Posterior vena cava (tissue), 2 donors: ENCODE measurements at regions not wholly inside any gene's neighbourhood (a gene's known extent, or its start where the extent isn't known, plus 50 kb on each side); places are given as distances from the start of the nearest gene placed in this dataset.
"Not testable (repeated sequence)": the region's sequence is repeated elsewhere in the genome, so short reads cannot be mapped to it uniquely, and the experiment has no call there.

Experiments used
- DNase-seq: peaks from one replicate; pipeline ENCODE4 v3.0.0-alpha.2; 2020; ENCODE audit warnings: low spot score
- intact Hi-C, 2 donors: fragments of 100-400 bp; cut with DNase I; formaldehyde crosslinking; loops; one replicate each; pipeline versions ENCODE4 v1.14.1 to v1.14.2; 2022 to 2023
- donor health status: DM: yes; HTN: yes; CAD: no.
- donor health status: DM: yes; HTN: yes; CAD: no.

DNA sequence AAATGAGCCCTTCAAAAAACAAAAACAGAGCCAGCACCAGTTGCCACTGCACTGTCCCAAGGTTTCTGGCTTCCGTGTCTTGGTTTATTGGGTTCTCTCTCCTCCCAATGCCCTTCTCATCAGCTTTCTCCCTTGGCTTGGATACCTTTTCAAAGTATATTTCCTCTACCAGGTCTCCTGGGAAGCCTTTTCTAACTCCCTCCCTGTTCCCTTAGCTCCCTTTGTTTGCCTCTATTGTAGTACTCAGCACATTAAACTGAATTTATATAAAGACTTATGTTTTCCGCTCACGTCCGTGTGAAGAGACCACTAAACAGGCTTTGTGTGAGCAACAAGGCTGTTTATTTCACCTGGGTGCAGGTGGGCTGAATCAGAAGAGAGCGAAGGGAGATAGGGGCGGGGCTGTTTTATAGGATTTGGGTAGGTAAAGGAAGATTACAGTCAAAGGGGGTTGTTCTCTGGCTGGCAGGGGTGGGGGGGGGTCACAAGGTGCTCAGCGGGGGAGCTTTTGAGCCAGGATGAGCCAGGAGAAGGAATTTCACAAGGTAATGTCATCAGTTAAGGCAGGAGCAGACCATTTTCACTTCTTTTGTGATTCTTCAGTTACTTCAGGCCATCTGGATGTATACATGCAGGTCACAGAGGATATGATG is 89.7 kb upstream of the DNAH14 start:
- DNase-seq, intact Hi-C loops: not testable (repeated sequence)

DNA sequence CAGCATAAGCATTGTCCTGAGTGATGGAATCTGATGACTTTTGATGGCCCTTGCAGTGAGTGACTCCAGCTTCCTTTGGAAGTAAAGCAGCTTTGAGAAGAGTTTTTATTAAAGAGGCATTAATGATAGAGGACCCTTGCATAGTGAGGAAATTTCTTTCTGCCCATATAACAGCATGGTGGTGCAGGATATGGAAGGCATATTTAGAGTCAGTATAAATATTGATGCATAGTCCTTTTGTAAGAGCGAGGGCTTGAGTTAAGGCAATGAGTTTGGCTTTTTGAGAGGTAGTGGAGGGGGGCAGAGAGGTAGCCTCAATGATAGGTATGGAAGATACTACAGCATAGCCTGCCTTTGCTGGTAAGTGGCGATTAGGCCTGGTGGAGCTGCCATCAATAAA is 87.7 kb upstream of the DNAH14 start:
- DNase-seq, intact Hi-C loops: not testable (repeated sequence)

DNA sequence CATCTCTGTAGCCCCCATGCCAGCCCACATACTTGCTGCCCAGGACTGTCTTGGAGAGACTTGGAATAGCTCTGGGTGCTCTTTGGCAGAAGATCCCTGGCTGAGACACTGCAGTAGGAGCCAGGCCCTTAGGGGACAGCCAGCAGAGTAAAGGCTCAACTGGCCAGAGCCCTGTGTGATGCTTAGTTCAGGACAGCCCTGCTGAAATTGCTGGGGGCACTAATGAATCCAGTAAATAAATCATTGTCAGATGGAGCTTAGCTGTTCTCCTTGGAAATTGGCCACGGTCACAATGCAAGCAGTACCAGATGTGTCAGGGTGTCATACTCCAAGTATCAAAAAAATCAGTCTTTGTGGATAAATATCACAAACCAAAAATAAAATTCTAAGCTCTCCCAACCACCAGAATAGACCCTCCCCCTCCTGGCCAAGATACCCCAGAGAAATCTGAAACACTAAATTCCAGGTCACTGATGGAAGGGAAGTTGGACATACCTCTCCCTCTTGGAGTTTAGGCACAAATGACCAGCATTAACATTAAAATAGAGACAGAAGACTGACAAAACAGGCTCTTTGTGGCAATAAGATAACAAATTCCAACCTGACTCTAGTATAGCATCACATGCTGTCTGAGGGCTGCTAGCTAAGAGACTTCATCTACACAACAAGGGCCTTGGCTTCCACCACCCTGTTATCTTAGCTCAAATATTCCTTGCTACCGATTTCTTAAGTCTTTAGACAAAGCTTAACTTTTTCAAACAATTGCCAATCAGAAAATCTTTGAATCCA is 83.2 kb upstream of the DNAH14 start:
- intact Hi-C loops, result no loop called here
- no peak for DNase-seq

DNA sequence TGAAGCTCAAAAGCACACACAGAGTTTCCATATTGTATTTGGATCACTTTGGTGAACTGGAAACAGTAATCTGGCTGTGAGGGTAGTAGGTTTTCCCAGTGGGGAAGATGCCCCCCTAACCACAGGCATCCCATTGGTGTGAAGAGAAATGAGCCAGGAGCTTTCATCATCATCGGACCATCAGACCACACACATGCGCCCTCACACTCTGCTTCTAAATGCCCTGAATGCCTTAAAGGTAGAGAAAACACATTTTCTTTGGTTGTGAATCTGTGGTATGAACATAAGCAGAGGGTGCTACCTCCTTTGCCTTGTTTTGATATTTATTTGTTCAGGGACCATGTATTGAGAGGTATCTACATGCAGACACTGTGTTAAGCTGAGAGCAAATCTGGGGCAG is 79.0 kb upstream of the DNAH14 start:
- intact Hi-C loops, result loop anchor here (5.0 kb wide), 2 partner anchors 333 to 338 kb away; no protein-coding TSS in a partner anchor
- no peak for DNase-seq

DNA sequence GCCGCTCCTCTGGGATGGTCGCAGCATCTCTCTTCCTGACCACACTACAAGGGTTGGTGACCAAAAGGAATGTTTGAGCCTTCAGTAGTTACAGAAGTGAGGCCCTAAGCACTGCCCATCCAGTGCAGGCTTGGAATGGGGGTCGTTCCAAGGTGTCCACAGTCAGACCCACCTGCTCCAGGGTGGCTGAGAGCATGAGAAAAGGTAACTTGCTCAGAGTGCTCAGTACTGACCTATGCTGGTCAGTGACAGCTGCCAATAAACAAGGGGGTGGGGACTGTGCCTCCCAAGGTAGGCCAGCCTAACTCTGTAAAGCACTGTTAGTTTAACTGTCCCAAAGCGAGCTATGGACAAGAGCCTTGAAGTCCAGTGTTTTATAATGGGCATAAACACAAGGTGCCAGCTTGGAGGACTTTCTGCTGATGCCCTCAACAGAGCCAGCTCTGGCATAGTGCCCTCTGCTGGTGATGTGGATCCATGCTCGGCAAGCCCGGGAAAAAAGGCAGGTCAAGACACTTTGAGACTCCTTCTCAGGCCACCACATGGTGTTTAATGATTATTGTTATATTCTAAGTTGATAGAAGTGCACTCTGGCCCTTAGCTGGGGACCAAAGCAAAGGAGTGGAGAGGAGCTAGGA is 78.1 kb upstream of the DNAH14 start:
- intact Hi-C loops, result loop anchor here (5.0 kb wide), 2 partner anchors 334 to 339 kb away; no protein-coding TSS in a partner anchor
- peak; percentile 83 for DNase-seq

DNA sequence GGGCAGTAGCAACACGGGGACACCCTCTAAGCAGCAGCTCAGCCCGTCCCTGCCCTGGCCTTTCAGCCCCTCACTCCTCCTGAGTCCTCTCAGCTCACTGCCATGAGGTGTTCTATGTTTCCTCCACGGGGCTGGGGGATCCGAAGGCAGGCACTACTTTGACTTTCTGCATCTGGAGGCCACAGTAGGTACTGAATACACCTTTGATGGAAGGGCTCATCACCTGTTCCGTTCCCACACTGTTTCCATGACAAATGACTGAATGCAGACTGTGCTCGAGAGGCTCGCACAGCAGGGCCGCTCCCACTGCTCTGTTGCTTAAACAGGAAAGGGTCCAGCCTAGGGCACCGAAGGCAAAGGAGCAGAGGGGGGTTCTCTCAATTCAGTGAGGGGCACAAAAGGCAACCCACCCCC is 77.6 kb upstream of the DNAH14 start:
- no peak for DNase-seq
- intact Hi-C loops, result loop anchor here (5.0 kb wide), 2 partner anchors 335 to 340 kb away; no protein-coding TSS in a partner anchor

DNA sequence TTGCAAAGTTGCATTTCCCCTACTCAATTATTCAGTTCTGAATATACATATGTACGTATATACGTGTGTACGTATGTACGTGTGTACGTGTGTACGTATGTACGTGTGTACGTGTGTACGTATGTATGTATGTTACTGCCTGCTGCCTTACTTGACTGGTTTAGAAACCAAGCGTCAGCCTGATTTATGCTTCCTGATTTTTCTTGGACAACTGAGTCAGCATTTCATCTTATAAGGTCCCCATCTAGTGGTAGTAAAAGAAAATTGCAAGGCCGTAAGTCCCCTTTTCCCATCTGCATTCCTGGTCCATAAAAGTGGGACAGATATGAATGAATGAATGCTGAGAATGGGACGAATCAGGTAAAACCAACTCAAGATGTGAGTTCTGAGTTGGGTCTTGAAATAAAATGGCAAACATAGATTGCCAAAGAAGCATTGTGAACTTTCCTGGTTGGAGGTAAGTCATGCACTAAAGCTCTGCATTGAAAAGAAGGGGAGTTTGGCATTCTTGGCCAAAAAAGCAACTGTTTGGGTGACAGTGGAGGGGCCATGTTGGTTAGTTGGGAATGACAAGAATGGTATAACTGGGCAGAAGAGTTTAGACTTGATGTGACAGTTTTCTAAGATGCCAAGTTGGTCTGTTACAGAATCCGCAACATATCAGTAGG is 76.4 kb upstream of the DNAH14 start:
- intact Hi-C loops, result loop anchor here (5.0 kb wide), 2 partner anchors 336 to 341 kb away; no protein-coding TSS in a partner anchor
- no peak for DNase-seq

DNA sequence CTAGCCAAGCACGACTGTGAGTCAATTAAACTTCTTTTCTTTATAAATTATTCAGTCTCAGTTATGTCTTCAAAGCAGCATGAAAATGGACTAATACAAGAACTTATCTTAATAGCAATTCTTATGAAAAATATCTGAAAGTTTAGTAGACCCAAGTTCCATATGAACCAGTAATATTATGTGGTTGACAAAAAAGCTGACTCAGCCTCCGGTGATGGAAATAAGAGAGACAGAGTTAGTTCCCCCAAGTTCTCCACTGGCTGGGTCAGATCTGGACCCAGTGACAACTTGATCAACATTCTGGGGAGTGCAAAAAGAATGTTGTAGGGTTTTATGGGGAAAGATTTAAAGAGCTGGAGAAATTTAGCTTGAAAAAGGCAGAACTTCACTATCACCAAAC is 72.5 kb upstream of the DNAH14 start:
- DNase-seq, result no peak
- intact Hi-C loops, result loop anchor here in 1 of 2 donors (2.0 kb wide), 1 partner anchor 54 kb away; no protein-coding TSS in a partner anchor

DNA sequence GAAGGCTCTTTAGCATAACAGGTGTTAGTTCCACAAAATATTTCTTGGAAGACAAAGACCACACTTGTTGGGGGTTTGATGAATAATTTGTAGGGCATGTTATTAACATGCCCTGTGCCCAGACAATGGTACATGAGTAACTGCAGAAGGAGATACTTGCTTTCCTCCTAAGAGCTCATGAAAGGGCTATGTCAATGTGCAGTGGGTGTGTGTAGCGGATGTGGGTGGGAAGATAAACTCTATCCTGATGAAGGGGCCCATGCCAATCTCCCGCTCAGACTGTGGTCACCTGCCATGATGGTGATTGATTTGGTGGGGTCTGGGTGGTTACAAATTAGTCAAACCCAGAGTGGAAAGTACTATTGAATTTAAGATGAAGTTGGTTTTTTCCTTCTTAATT is 69.8 kb upstream of the DNAH14 start:
- no peak for DNase-seq
- intact Hi-C loops, result no loop called here

DNA sequence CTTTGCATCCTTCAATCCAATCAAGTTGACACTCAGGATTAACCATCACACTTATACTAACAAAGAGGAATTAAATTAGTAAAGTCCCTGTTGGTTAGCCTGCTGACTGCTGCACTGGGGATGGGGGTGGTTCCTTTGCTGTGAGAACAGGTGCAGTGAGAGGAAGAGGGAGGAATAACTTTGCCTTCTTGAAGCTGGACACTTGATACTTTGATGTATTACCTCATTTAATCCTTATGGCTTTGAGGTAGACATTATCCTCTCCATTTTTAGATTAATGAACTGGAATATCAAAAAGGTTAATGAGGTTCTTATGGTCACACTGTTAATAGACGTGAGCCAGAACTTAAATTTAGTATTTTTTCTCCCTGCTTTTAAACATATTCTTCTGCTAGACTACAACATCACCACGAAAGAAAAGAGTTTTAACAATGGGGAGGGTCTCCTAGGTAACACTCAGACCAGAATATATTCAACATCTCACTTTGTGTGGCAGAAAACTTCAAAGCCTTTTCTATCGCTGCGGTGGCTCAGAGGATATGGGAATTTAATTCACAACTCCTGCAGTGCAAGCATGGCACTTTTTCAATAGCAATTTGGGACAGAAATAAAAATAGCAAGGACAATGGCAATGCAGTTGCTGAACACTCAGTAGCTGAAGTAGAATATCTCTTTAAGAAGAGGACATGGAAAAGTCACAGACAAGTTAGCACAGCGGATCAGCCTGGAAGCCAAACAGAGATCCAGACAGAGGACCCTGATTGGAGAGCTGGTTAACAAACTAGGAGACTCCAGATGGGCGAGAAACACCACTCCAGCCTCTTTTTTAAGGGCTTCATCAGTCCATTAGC is 68.8 kb upstream of the DNAH14 start:
- no peak for DNase-seq
- intact Hi-C loops, result no loop called here

DNA sequence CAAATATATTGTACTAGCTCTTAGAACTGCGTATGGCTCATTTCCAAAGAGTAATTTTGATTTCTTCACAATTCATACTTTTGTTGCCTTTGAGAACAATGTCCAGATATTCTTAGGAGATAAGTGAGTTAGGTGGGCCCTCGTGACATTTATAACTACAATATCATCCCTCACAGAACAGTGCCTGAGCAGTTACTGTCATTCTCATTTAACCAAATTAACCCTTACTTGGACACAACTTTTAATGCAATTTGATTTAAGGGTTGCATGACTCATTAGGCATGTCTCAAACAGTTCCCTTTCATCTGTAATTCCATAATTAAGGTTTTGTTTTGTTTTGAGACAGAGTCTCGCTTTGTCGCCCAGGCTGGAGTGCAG is 68.1 kb upstream of the DNAH14 start:
- intact Hi-C loops, result no loop called here
- DNase-seq, result no peak

DNA sequence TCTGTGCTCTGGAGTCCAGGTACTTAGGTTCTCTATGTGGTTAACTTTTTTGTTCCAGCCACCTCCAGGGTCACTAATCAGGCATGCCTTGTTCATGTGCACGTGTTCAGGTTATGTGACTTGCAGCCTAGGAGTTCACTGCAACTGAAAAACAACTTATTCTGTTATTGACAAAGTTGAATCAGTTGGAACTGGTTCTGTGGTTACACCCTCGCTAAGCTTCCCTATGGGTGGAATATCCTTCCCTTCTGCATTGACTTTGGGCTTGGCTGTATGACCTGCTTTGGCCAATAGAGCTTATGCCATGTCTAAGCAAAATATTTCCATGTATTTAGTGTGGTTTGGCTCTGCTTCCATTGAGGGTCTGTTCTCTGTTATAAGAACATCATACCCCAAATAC is 66.0 kb upstream of the DNAH14 start:
- intact Hi-C loops, result no loop called here
- DNase-seq, result no peak

DNA sequence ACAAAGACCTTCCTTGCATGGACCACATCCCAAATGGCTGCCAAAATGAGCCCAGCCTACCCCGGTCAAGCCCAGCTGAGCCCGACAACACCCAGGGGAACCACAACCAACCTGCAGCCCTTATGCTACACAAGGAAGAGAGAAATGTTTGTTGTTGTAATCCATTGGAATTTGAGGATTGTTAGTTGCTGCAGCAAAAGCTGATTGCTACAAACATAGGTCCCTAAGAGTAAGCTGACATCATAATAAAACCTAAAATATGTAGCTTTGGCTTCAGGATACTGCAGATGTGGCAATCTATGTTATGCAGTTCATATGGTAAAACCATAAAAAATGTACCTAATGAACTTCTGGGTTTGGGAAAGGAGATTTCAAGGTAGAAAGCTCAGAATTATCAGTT is 65.5 kb upstream of the DNAH14 start:
- intact Hi-C loops, result no loop called here
- DNase-seq, result no peak

DNA sequence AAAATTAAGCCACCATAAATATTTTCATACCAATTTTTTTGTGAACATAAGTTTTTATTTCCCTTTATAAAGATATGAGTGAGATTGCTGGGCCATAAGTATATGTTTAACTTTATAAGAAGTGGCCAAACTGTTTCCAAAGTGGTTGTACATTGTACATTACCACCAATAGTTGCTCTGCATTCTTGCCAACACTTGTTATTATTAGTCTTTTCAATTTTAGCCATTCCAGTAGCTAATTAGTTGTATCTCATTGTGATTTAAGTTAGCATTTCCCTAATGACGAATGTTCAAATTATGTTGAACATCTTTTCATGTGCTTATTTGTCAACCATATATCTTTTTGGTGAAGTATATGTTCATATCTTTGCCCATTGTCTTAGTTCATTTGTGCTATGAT is 64.0 kb upstream of the DNAH14 start:
- DNase-seq, result no peak
- intact Hi-C loops, result no loop called here

DNA sequence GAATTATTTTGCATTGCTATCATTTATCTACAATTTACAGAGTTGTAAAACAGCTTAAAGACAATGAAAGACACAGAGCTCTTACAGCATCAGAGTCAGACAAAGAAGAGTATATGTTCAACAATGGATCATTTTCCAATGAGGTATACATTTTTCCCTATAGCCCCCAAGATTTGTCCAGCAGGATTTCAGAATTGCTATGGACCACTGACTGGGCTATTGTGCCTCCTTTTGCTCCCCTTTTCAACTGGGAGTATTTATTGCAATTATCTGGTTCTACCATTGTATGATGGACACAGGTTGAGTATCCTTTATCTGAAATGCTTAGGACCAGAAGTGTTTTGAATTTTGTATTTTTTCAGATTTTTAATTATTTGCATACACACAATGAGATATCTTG is 62.5 kb upstream of the DNAH14 start:
- intact Hi-C loops, result no loop called here
- DNase-seq, result no peak

DNA sequence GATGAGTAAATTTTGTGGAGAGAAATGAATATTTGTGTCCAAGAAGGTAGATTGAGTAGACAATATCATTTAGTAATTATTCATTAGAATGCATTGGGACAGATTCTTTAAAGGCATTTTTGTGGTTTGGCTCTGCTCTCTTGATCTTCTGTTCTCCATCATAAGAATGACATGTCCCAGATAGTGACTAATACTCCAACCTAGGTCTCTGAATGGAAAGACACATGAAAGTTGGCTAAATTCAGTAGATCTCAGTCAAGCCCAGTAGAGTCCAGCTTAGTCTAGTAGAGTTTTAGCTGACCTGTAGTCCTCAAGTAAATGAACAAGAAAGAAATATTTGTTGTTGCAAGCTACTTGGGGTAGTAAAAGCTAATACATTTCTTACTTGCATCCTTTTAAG is 61.8 kb upstream of the DNAH14 start:
- no peak for DNase-seq
- intact Hi-C loops, result no loop called here

DNA sequence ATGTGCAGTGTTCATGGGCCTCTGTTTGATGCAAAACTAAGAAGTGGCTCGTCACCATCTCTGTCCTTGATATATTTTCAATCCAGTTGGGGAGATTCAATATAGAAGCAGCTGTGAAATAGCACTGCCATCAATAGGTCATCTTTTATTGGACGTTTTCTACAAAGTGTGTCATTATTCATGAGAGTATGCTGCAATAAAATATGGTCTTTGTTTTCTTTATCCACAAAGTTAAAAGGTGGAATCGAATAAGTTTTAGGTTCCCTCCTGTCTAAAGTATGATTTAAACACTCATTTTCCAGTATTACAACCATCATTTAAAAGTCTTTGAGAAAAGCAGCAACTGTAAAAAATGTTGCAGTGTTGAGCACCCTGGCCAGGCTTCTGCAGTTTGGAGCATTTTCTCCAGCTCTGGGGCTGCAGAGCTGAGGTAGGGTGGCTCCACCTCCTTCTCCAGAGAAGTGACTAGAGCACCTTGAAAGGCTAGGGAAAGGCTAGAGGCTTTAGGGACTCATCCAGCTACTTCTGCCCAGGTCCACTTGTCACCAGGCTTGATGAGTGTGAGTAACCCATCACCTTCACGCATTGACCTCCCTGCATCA is 56.5 kb upstream of the DNAH14 start:
- intact Hi-C loops, result no loop called here

More for the DNA sequence above, 56.5 kb upstream of the DNAH14 start:
- no peak for DNase-seq
